Kidney epithelial cell (primary cell): ENCODE measurements at regions not wholly inside any gene's neighbourhood (a gene's known extent, or its start where the extent isn't known, plus 50 kb on each side); places are given as distances from the start of the nearest gene placed in this dataset.

Experiments used
- DNase-seq: peaks from one replicate; pipeline ENCODE4 v3.0.0-alpha.2; 2010; ENCODE audit warnings: low read depth
- H3K27me3 ChIP-seq: 2 replicates; pipeline ENCODE4 v1.6.0; 2011; ENCODE audit warnings: low read length; ENCODE audit not compliant: control insufficient read depth, insufficient read depth
- H3K36me3 ChIP-seq: 2 replicates; pipeline ENCODE4 v1.5.1; 2011; ENCODE audit warnings: low read length; ENCODE audit not compliant: control insufficient read depth, insufficient read depth
- H3K4me3 ChIP-seq: 2 replicates; pipeline ENCODE4 v1.5.1; 2011; ENCODE audit warnings: low read depth, mild to moderate bottlenecking, control low read depth, low read length
- CTCF ChIP-seq: IDR thresholded peaks from 2 replicates; pipeline ENCODE4 v1.5.1; 2011; ENCODE audit warnings: mild to moderate bottlenecking, moderate library complexity, low read length, control low read depth, inconsistent platforms; ENCODE audit not compliant: insufficient read depth, poor library complexity, severe bottlenecking

- no peak for DNase-seq
- TF ChIP-seq CTCF, result no peak
- H3K27me3 ChIP-seq, result no peaks in the 10 kb centered on the region
- no peak overlapping the region for H3K4me3 ChIP-seq
- no peaks in the 10 kb centered on the region for H3K36me3 ChIP-seq
Measured at GRCh38 chr3:69494185-69494584, 108.3 kb upstream of the FRMD4B start.

GRCh38 chr3:69493157-69493556 lies 107.3 kb upstream of the FRMD4B start:
- no peak overlapping the region for H3K4me3 ChIP-seq
- no peak for DNase-seq
- TF ChIP-seq CTCF, result no peak
- H3K27me3 ChIP-seq, result no peaks in the 10 kb centered on the region
- no peaks in the 10 kb centered on the region for H3K36me3 ChIP-seq

- no peak overlapping the region for H3K4me3 ChIP-seq
- no peak for TF ChIP-seq CTCF
- DNase-seq, result no peak
Measured at GRCh38 chr3:69491975-69492374, 106.1 kb upstream of the FRMD4B start.

GRCh38 chr3:69490971-69491370 lies 105.1 kb upstream of the FRMD4B start:
- H3K4me3 ChIP-seq, result no peak overlapping the region
- H3K36me3 ChIP-seq, result no peaks in the 10 kb centered on the region
- DNase-seq, result no peak
- no peak for TF ChIP-seq CTCF
- H3K27me3 ChIP-seq, result no peaks in the 10 kb centered on the region

More at GRCh38 chr3:69491975-69492374, 106.1 kb upstream of the FRMD4B start:
- Histone ChIP-seq H3K36me3 (no peaks in the 10 kb centered on the region), H3K27me3 (no peaks in the 10 kb centered on the region)

GRCh38 chr3:69490235-69490634 lies 104.3 kb upstream of the FRMD4B start:
- TF ChIP-seq CTCF, result no peak
- Histone ChIP-seq H3K27me3 (no peaks in the 10 kb centered on the region), H3K4me3 (no peak overlapping the region), H3K36me3 (no peaks in the 10 kb centered on the region)
- no peak for DNase-seq

GRCh38 chr3:69488026-69488425 lies 102.1 kb upstream of the FRMD4B start:
- no peak for TF ChIP-seq CTCF
- no peak overlapping the region for H3K4me3 ChIP-seq
- no peaks in the 10 kb centered on the region for H3K36me3 ChIP-seq
- DNase-seq, result no peak
- H3K27me3 ChIP-seq, result no peaks in the 10 kb centered on the region
